ENCODE measurements at regions not wholly inside any gene's neighbourhood (a gene's known extent, or its start where the extent isn't known, plus 50 kb on each side); places are given as distances from the start of the nearest gene placed in this dataset.
"Not testable (repeated sequence)": the region's sequence is repeated elsewhere in the genome, so short reads cannot be mapped to it uniquely, and the experiment has no call there.

GRCh38 chr1:147062956-147063355 is 109.3 kb downstream of the PRKAB2 start:
- DNase-seq (ENCODE audit: low spot score): no peak

GRCh38 chr1:147061880-147062279 is 110.4 kb downstream of the PRKAB2 start:
- DNase-seq (ENCODE audit: low spot score): not testable (repeated sequence)

GRCh38 chr1:147053269-147053668 is 115.1 kb downstream of the NBPF12 start:
- DNase-seq (ENCODE audit: low spot score): no peak

- no peak for DNase-seq (ENCODE audit: low spot score)
Measured at GRCh38 chr1:147052677-147053076, 114.6 kb downstream of the NBPF12 start.

- no peak for DNase-seq (ENCODE audit: low spot score)
Measured at GRCh38 chr1:147052143-147052542, 114.0 kb downstream of the NBPF12 start.

- no peak for DNase-seq (ENCODE audit: low spot score)
Measured at GRCh38 chr1:147051136-147051535, 113.0 kb downstream of the NBPF12 start.

GRCh38 chr1:147050654-147051053 is 112.5 kb downstream of the NBPF12 start:
- no peak for DNase-seq (ENCODE audit: low spot score)

GRCh38 chr1:147046863-147047394 is 108.8 kb downstream of the NBPF12 start:
- DNase-seq (ENCODE audit: low spot score): not testable (repeated sequence)

GRCh38 chr1:147046189-147046862 is 108.2 kb downstream of the NBPF12 start:
- no peak for DNase-seq (ENCODE audit: low spot score)

Measured in putamen (tissue), 1 donor.